ENCODE measurements at regions not wholly inside any gene's neighbourhood (a gene's known extent, or its start where the extent isn't known, plus 50 kb on each side); places are given as distances from the start of the nearest gene placed in this dataset.

- H3K27ac Mint-ChIP-seq: no peak overlapping the region
- POLR2A ChIA-PET: no interaction called here
- DNase-seq (no peak), ATAC-seq (no peak)
- H3K9me3 Mint-ChIP-seq: peaks cover 0 to 22% (median 12%) of the 10 kb centered on the region in 9 donors
- peaks cover 0 to 2% (median 0%) of the 10 kb centered on the region in 4 donors for H3K4me1 Mint-ChIP-seq
- peaks cover 0 to 16% (median 3%) of the 10 kb centered on the region in 3 donors for H3K36me3 Mint-ChIP-seq
- peaks cover 0 to 18% (median 0%) of the 10 kb centered on the region in 5 donors for H3K27me3 Mint-ChIP-seq
- no peak overlapping the region for H3K4me3 Mint-ChIP-seq
Measured at GRCh38 chr5:133876266-133876665, 92.2 kb downstream of the C5orf15 start.

- DNase-seq (no peak), ATAC-seq (no peak)
- Mint-ChIP-seq H3K9me3 (peaks cover 0 to 22% (median 12%) of the 10 kb centered on the region in 9 donors), H3K4me1 (peaks cover 0 to 2% (median 0%) of the 10 kb centered on the region in 4 donors), H3K27me3 (peaks cover 0 to 25% (median 0%) of the 10 kb centered on the region in 5 donors), H3K36me3 (peaks cover 0 to 16% (median 3%) of the 10 kb centered on the region in 3 donors), H3K27ac (no peak overlapping the region), H3K4me3 (no peak overlapping the region)
- POLR2A ChIA-PET: no interaction called here
Measured at GRCh38 chr5:133875179-133875578, 93.2 kb downstream of the C5orf15 start.

- H3K9me3 Mint-ChIP-seq: peaks cover 0 to 22% (median 12%) of the 10 kb centered on the region in 9 donors
- H3K27me3 Mint-ChIP-seq: peaks cover 0 to 25% (median 3%) of the 10 kb centered on the region in 5 donors
- POLR2A ChIA-PET: no interaction called here
- H3K4me3 Mint-ChIP-seq: no peak overlapping the region
- ATAC-seq (no peak), DNase-seq (no peak)
- H3K4me1 Mint-ChIP-seq: peaks cover 0 to 8% (median 3%) of the 10 kb centered on the region in 4 donors
- no peak overlapping the region for H3K27ac Mint-ChIP-seq
- peaks cover 0 to 16% (median 3%) of the 10 kb centered on the region in 3 donors for H3K36me3 Mint-ChIP-seq
Measured at GRCh38 chr5:133873449-133873848, 95.0 kb downstream of the C5orf15 start.

GRCh38 chr5:133870661-133871060 lies 97.8 kb downstream of the C5orf15 start:
- H3K9me3 Mint-ChIP-seq: peaks cover 0 to 19% (median 8%) of the 10 kb centered on the region in 9 donors
- POLR2A ChIA-PET: no interaction called here
- ATAC-seq (no peak), DNase-seq (no peak)
- H3K27me3 Mint-ChIP-seq: peaks cover 0 to 22% (median 3%) of the 10 kb centered on the region in 5 donors
- H3K36me3 Mint-ChIP-seq: peaks cover 0 to 12% (median 3%) of the 10 kb centered on the region in 3 donors
- no peak overlapping the region for H3K4me3 Mint-ChIP-seq
- H3K27ac Mint-ChIP-seq: no peak overlapping the region
- H3K4me1 Mint-ChIP-seq: peaks cover 0 to 20% (median 3%) of the 10 kb centered on the region in 4 donors

GRCh38 chr5:133869519-133870335 lies 98.7 kb downstream of the C5orf15 start:
- H3K27me3 Mint-ChIP-seq: peaks cover 0 to 16% (median 3%) of the 10 kb centered on the region in 5 donors
- no peak overlapping the region for H3K4me3 Mint-ChIP-seq
- peaks cover 0 to 20% (median 3%) of the 10 kb centered on the region in 4 donors for H3K4me1 Mint-ChIP-seq
- POLR2A ChIA-PET: interaction anchor here (0.5 kb wide), 1 partner anchor 380 kb away, joined by 3 read pairs; no protein-coding TSS in a partner anchor
- ATAC-seq (no peak), DNase-seq (no peak)
- no peak overlapping the region for H3K27ac Mint-ChIP-seq
- peaks cover 0 to 8% (median 0%) of the 10 kb centered on the region in 3 donors for H3K36me3 Mint-ChIP-seq
- H3K9me3 Mint-ChIP-seq: peaks cover 0 to 10% (median 3%) of the 10 kb centered on the region in 9 donors

GRCh38 chr5:133868946-133869518 lies 99.4 kb downstream of the C5orf15 start:
- Mint-ChIP-seq H3K9me3 (peaks cover 0 to 3% (median 0%) of the 10 kb centered on the region in 9 donors), H3K36me3 (peaks cover 0 to 5% (median 0%) of the 10 kb centered on the region in 3 donors), H3K27ac (peak overlapping the region in 1 of 10 donors; percentile 24), H3K4me3 (no peak overlapping the region), H3K4me1 (peaks cover 0 to 20% (median 3%) of the 10 kb centered on the region in 4 donors), H3K27me3 (peaks cover 0 to 13% (median 3%) of the 10 kb centered on the region in 5 donors)
- peak; percentile 36 to 85 (median 72) for DNase-seq
- ATAC-seq: peak; percentile 76 to 85
- POLR2A ChIA-PET: no interaction called here

- Mint-ChIP-seq H3K4me3 (no peak overlapping the region), H3K4me1 (peaks cover 0 to 20% (median 3%) of the 10 kb centered on the region in 4 donors), H3K36me3 (no peaks in the 10 kb centered on the region), H3K27ac (peak overlapping the region in 1 of 10 donors; percentile 1), H3K9me3 (no peaks in the 10 kb centered on the region), H3K27me3 (peaks cover 0 to 11% (median 3%) of the 10 kb centered on the region in 5 donors)
- DNase-seq (no peak), ATAC-seq (no peak)
- POLR2A ChIA-PET: no interaction called here
Measured at GRCh38 chr5:133867851-133868545, 100.4 kb downstream of the C5orf15 start.

- no peak for ATAC-seq
- Mint-ChIP-seq H3K27me3 (peaks cover 0 to 11% (median 3%) of the 10 kb centered on the region in 5 donors), H3K36me3 (no peaks in the 10 kb centered on the region), H3K27ac (peak overlapping the region in 1 of 10 donors; percentile 1), H3K9me3 (no peaks in the 10 kb centered on the region), H3K4me3 (no peak overlapping the region), H3K4me1 (peaks cover 0 to 23% (median 3%) of the 10 kb centered on the region in 4 donors)
- POLR2A ChIA-PET: no interaction called here
- DNase-seq: no peak
Measured at GRCh38 chr5:133867341-133867740, 101.1 kb downstream of the C5orf15 start.

GRCh38 chr5:133866903-133867245 lies 101.6 kb downstream of the C5orf15 start:
- no peak for DNase-seq
- ATAC-seq: no peak
- Mint-ChIP-seq H3K4me1 (peaks cover 0 to 23% (median 3%) of the 10 kb centered on the region in 4 donors), H3K4me3 (no peak overlapping the region), H3K9me3 (no peaks in the 10 kb centered on the region), H3K27ac (peak overlapping the region in 1 of 10 donors; percentile 1), H3K27me3 (peaks cover 0 to 11% (median 3%) of the 10 kb centered on the region in 5 donors), H3K36me3 (no peaks in the 10 kb centered on the region)
- POLR2A ChIA-PET: no interaction called here

GRCh38 chr5:133866160-133866902 lies 102.1 kb downstream of the C5orf15 start:
- Mint-ChIP-seq H3K4me1 (peaks cover 3 to 23% (median 4%) of the 10 kb centered on the region in 4 donors), H3K27ac (peak overlapping the region in 1 of 10 donors; percentile 9)
- DNase-seq: no peak

GRCh38 chr5:133865113-133865512 lies 103.3 kb downstream of the C5orf15 start:
- Mint-ChIP-seq H3K36me3 (no peaks in the 10 kb centered on the region), H3K27ac (peak overlapping the region in 1 of 10 donors; percentile 22), H3K4me3 (no peak overlapping the region), H3K27me3 (peaks cover 0 to 4% (median 0%) of the 10 kb centered on the region in 5 donors), H3K9me3 (peaks cover 0 to under 1% (median 0%) of the 10 kb centered on the region in 9 donors), H3K4me1 (peaks cover 6 to 25% (median 8%) of the 10 kb centered on the region in 4 donors)
- ATAC-seq: no peak
- POLR2A ChIA-PET: interaction anchor here (0.5 kb wide), 1 partner anchor 729 kb away, joined by 5 read pairs; no protein-coding TSS in a partner anchor
- DNase-seq: no peak

More at GRCh38 chr5:133866160-133866902, 102.1 kb downstream of the C5orf15 start:
- Mint-ChIP-seq H3K4me3 (no peak overlapping the region), H3K27me3 (peaks cover 0 to 8% (median 3%) of the 10 kb centered on the region in 5 donors), H3K36me3 (no peaks in the 10 kb centered on the region), H3K9me3 (no peaks in the 10 kb centered on the region)
- ATAC-seq: no peak
- POLR2A ChIA-PET: no interaction called here

GRCh38 chr5:133864711-133865110 lies 103.7 kb downstream of the C5orf15 start:
- Mint-ChIP-seq H3K36me3 (peaks cover 0 to 1% (median 0%) of the 10 kb centered on the region in 3 donors), H3K27ac (peak overlapping the region in 1 of 10 donors; percentile 22), H3K4me1 (peaks cover 6 to 25% (median 8%) of the 10 kb centered on the region in 4 donors), H3K9me3 (peaks cover 0 to 4% (median 0%) of the 10 kb centered on the region in 9 donors), H3K27me3 (peaks cover 0 to 4% (median 0%) of the 10 kb centered on the region in 5 donors), H3K4me3 (no peak overlapping the region)
- POLR2A ChIA-PET: no interaction called here
- DNase-seq (no peak), ATAC-seq (no peak)

All from naive thymus-derived CD8-positive, alpha-beta T cell (primary cell).